Activated gamma-delta T cell (primary cell): ENCODE measurements at regions not wholly inside any gene's neighbourhood (a gene's known extent, or its start where the extent isn't known, plus 50 kb on each side); places are given as distances from the start of the nearest gene placed in this dataset.
"Not testable (repeated sequence)": the region's sequence is repeated elsewhere in the genome, so short reads cannot be mapped to it uniquely, and the experiment has no call there.

Experiments
- DNase-seq: peaks from one replicate; lab custom pipeline; 2025; lab: John Stamatoyannopoulos, UW

- no peak for DNase-seq
These were observed 160.1 kb upstream of the DAP start for GRCh38 chr5:10921160-10921559.

GRCh38 chr5:10920400-10920799, 159.4 kb upstream of the DAP start:
- no peak for DNase-seq

- DNase-seq, result no peak
These were observed 153.9 kb upstream of the DAP start for GRCh38 chr5:10914741-10915480.

GRCh38 chr5:10913841-10914240, 152.8 kb upstream of the DAP start:
- no peak for DNase-seq

GRCh38 chr5:10913181-10913810, 152.3 kb upstream of the DAP start:
- no peak for DNase-seq

GRCh38 chr5:10912435-10912834, 151.4 kb upstream of the DAP start:
- DNase-seq, result no peak

- no peak for DNase-seq
These were observed 149.2 kb upstream of the DAP start for GRCh38 chr5:10910261-10910660.

- DNase-seq, result no peak
These were observed 143.9 kb upstream of the DAP start for GRCh38 chr5:10904862-10905432.

DNA sequence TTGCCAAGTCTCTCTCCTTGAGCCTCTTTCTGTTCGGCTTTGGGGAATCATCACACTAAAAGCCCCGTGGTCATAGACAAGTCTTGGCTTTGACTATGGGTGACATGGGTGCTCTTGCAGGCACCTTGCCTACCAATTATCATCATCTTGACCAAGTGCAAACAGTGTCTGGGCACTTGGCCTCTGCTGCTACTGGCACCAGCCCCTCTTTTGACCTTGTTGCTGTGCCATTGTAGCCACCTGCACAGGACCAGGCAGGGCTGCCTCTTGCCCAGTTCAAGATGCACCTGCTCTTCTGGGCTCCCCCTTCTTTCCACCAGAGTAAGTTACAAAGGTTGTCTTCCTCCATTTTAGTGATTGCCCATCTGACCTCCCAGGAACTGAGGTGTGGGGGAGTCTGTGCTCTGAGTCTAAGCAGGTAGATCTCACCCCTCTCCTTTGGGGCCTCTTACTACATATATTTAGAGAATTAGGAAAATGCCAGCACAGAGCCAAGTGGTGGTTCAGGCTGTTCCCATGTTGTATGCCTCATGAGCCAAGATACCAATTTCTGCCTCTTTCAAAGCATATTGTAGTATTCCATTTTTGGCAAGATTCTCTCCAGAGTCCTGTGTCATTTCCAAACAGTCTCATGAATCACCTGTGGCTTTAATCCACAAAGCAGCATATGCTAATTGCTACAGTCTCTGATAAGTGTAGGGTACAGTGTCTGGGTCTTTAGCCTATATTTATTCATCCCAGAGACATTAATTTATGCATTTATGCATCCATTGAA, 142.9 kb upstream of the DAP start:
- no peak for DNase-seq

DNA sequence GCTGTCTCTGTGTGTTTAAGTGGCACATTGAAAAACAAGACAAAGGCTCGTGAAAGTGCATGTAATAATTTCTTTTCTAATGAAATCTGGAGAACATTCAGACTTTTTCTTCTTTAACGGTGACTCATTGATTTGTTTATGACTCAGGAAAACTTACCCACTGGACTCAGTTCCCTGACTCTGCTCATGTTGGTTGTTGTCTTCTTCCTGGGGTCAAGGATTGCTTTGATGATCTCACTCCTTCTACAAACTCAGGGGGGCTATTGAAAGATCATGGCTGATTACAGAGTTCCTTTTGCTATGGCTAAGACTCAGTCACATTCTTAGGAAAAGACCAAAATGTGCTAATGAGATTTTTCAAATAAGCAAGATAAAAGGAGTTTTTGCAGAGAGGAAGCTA, 141.1 kb upstream of the DAP start:
- no peak for DNase-seq

DNA sequence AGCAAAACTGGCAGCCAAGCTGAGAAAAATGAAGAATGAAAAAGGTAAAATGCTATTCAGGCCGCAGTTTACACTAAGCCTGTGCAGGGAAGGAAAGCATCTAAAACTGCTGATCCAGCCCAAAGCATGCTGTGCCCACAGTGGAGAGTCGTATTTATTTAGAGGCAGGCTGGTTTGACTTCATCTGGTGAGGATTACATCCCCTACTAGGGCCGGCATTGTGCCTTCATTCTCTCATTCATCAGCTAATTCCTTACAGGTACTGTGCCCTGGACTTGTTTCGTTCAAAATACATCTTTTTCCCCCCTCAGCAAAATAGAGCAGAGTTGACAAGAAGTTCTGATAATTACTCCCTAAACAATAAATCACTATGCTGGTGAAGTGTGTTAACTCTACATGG, 137.5 kb upstream of the DAP start:
- DNase-seq, result no peak

GRCh38 chr5:10896016-10896415, 135.0 kb upstream of the DAP start:
- DNase-seq, result no peak

DNA sequence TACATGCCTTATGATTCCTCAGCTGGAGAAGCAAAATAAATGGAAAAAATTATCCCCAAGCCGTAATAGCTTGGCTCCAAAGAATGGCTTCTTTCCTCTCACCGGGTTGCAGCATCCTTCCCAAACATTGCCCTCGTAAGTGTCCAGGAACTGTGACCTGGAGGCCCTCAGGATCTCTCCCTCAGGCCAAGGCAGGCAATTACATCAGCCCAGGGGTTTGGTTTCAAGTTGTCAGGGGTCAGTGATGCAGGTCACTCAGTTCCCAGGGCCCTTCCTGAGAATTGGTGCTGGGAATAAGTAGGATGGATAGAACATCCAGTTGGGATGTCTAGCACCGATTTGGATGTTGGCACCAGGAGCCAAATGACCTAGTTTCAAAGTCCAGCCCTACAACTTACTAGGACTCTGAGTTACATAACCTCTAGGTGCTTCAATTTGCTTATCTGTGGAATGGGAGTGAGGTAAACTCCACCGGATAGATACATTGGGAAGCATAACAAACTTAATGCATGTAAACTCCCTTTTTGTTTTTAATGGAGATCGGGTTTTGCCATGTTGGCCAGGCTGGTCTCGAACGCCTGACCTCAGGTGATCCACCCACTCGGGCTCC, 133.5 kb upstream of the DAP start:
- DNase-seq, result no peak

GRCh38 chr5:10892911-10893215, 131.8 kb upstream of the DAP start:
- DNase-seq, result no peak

DNA sequence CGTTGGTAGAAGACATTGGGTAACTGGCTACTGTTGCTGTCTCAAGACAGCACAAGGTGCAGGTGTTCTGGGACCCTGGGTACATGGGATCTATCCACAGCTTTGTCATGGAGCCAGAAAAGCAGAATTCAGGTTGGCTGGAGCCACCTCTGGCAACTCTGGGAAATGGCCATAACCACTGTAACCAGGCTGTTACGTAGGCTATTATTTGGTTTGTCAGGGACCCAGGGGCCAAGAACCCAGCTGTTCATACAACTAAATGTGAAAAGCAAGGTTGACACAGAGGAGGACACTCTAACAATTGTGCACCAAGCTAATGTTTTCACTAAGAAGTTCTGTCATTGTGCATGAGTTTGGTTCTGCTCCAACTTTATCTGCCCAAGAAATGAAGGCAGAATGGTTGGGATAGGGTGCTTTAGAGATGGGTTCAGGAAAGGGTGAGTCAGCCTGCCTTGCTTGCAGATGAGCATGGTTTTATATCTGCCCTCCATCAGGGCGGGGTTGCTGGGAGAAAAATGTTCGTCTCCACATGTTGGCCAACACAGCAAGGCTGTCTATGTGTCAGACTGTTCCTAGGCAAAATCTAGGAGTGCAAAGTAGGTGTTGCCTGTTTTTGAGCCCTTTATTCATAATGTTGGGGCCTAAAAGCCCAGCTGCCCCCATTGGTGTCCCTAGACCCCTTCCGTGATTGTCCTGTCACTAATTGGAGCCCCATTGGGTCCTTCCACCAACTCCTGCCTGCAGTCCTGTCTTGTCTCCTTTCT, 131.3 kb upstream of the DAP start:
- no peak for DNase-seq

- no peak for DNase-seq
These were observed 130.2 kb upstream of the DAP start for GRCh38 chr5:10891193-10891592.

- DNase-seq, result no peak
These were observed 125.5 kb upstream of the DAP start for GRCh38 chr5:10886497-10886896.

DNA sequence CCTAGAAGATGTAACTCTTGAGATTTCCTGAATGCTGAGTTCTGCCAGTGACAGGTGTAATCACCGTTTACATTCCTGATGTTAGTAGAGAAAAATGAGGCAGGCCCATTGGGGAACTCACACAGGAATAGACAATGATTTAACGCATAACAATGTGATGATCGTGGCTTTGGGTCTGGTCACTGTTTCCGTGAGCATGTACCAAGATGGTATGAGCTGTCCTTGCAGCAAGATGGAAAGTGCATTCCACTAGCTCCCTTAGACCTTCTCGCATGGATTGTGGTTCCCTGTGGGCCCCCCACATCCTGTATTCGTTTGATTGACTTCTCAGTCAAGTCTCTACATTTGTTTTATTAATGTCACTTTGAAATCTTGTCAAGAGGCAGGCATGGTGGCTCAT, 124.0 kb upstream of the DAP start:
- no peak for DNase-seq

DNA sequence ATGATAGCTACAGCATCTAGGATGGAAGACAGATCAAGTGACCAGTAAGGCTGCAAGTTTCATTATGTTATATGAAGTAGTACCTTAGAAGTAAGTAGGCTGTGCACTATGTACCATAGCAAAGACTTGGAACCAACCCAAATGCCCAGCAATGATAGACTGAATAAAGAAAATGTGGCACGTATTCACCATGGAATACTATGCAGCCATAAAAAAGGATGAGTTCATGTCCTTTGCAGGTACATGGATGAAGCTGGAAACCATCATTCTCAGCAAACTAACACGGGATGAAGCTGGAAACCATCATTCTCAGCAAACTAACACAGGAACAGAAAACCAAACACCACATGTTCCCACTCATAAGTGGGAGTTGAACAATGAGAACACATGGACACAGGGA, 122.9 kb upstream of the DAP start:
- DNase-seq, result not testable (repeated sequence)

GRCh38 chr5:10880934-10881333, 119.9 kb upstream of the DAP start:
- no peak for DNase-seq

DNA sequence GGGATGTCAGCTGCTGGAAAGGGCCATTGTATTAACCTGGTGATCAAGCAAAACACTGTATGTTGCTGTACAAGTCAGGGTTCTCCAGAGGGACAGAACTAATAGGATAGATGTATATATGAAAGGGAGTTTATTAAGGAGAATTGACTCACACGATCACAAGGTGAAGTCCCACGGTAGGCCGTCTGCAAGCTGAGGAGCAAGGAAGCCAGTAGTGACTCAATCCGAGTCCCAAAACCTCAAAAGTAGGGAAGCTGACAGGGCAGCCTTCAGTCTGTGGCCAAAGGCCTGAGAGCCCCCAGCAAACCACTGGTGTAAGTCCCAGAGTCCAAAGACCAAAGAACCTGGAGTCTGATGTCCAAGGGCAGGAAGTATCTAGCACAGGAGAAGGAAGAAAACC, 116.0 kb upstream of the DAP start:
- not testable (repeated sequence) for DNase-seq
